GM21360 (cell line): ENCODE measurements at regions not wholly inside any gene's neighbourhood (a gene's known extent, or its start where the extent isn't known, plus 50 kb on each side); places are given as distances from the start of the nearest gene placed in this dataset.

Experiments
- ATAC-seq: cut with Tn5 transposase; IDR thresholded peaks from one replicate; pipeline ENCODE4 v1.9.1; 2021; ENCODE audit warnings: mild to moderate bottlenecking, moderate library complexity; ENCODE audit not compliant: unreplicated experiment

GRCh38 chr7:35463751-35464150 is 209.9 kb upstream of the TBX20 start:
- ATAC-seq: no peak

GRCh38 chr7:35463176-35463700 is 209.3 kb upstream of the TBX20 start:
- ATAC-seq: no peak

- no peak for ATAC-seq
Observed at GRCh38 chr7:35454575-35455385, 200.9 kb upstream of the TBX20 start.

GRCh38 chr7:35450456-35451214 is 196.7 kb upstream of the TBX20 start:
- ATAC-seq: no peak

- no peak for ATAC-seq
Observed at GRCh38 chr7:35448486-35448885, 194.6 kb upstream of the TBX20 start.

- ATAC-seq: no peak
Observed at GRCh38 chr7:35446091-35446490, 192.2 kb upstream of the TBX20 start.

- no peak for ATAC-seq
Observed at GRCh38 chr7:35437619-35438275, 183.8 kb upstream of the TBX20 start.

GRCh38 chr7:35436452-35436851 is 182.6 kb upstream of the TBX20 start:
- ATAC-seq: no peak

- ATAC-seq: no peak
Observed at GRCh38 chr7:35430547-35431153, 176.8 kb upstream of the TBX20 start.

- peak; percentile 71 for ATAC-seq
Observed at GRCh38 chr7:35424869-35425495, 171.1 kb upstream of the TBX20 start.

GRCh38 chr7:35424440-35424839 is 170.5 kb upstream of the TBX20 start:
- no peak for ATAC-seq

GRCh38 chr7:35422715-35423114 is 168.8 kb upstream of the TBX20 start:
- ATAC-seq: no peak

GRCh38 chr7:35420656-35421055 is 166.8 kb upstream of the TBX20 start:
- ATAC-seq: no peak

- no peak for ATAC-seq
Observed at GRCh38 chr7:35419391-35419755, 165.5 kb upstream of the TBX20 start.

GRCh38 chr7:35418716-35419390 is 165.0 kb upstream of the TBX20 start:
- no peak for ATAC-seq

- no peak for ATAC-seq
Observed at GRCh38 chr7:35416568-35416967, 162.7 kb upstream of the TBX20 start.

- no peak for ATAC-seq
Observed at GRCh38 chr7:35415411-35415822, 161.5 kb upstream of the TBX20 start.

GRCh38 chr7:35411331-35411730 is 157.4 kb upstream of the TBX20 start:
- no peak for ATAC-seq

GRCh38 chr7:35405461-35405860 is 151.6 kb upstream of the TBX20 start:
- ATAC-seq: no peak

- ATAC-seq: no peak
Observed at GRCh38 chr7:35401217-35401879, 147.4 kb upstream of the TBX20 start.
